Skin epidermis (tissue), 12 donors: ENCODE measurements at regions not wholly inside any gene's neighbourhood (a gene's known extent, or its start where the extent isn't known, plus 50 kb on each side); places are given as distances from the start of the nearest gene placed in this dataset.
"Not testable (repeated sequence)": the region's sequence is repeated elsewhere in the genome, so short reads cannot be mapped to it uniquely, and the experiment has no call there.

ENCODE experiments used
- H3K27ac ChIP-seq, 21 experiments: fragments of 200-600 bp; sonication (generic) in 11 of 21; one replicate each; pipeline ENCODE4 v1.5.0; 2020; ENCODE audit warnings: mild to moderate bottlenecking in 3 of 21, inconsistent platforms in 2 of 21, moderate library complexity in 2 of 21
- H3K4me3 ChIP-seq, 7 experiments: fragments of 200-600 bp; sonication (generic) in 2 of 7; one replicate each; pipeline ENCODE4 v1.5.0; 2020; ENCODE audit warnings: inconsistent platforms in 2 of 7, mild to moderate bottlenecking in 2 of 7, moderate library complexity in 1 of 7

DNA sequence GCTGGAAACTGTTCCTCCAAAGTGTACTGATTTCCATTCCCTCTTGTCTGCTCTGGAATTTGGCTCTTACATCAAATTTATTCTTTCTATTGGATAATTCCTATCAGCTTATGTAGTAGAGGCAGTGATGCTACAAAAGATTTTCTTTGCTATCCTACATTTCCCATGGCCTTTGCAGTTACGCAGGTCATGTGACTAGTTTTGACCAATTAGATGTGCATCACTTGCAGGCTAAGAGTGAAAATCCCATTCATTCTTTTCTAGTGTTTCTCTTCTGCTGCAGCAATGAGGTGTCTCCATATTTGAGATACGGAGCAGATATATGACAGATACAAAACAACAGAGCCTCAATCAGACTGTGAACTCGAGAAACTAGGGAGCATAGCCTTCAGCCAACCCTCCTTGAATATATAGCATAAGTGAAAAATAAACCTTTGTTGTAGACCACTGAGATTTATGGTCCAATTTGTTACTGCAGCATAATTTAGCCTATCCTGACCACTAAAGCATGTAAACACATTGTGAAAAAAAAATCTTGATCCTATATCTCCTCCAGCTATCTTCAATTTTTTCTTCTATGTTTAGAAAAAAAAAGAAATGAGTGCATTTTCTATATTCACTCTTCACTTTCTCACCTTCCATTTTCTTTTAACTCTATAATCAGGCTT is 102.0 kb downstream of the HNMT start:
- Histone ChIP-seq H3K27ac (no peak overlapping the region), H3K4me3 (no peak overlapping the region)

DNA sequence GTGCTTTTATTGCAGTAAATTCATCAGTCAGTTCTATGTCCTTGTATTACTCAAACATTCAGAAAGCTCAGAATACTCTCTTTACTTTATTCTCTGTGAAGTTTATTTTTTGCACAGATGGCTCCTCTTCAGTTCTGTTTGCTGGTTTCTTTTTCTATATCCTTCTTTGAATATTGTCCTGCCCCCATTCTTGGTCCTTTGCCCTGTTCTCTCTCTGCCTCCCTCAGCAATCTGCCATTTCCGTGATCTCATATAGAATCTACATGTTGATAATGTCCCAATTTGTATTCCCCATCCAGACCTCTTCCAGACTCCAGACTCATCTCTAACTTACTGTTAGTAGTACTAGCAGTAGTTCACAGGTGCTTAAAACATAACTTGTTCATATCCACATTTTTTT is 102.6 kb downstream of the HNMT start:
- Histone ChIP-seq H3K27ac (no peak overlapping the region), H3K4me3 (no peak overlapping the region)

- H3K4me3 ChIP-seq = not testable (repeated sequence)
These were observed 104.4 kb downstream of the HNMT start for GRCh38 chr2:138068669-138069068.

DNA sequence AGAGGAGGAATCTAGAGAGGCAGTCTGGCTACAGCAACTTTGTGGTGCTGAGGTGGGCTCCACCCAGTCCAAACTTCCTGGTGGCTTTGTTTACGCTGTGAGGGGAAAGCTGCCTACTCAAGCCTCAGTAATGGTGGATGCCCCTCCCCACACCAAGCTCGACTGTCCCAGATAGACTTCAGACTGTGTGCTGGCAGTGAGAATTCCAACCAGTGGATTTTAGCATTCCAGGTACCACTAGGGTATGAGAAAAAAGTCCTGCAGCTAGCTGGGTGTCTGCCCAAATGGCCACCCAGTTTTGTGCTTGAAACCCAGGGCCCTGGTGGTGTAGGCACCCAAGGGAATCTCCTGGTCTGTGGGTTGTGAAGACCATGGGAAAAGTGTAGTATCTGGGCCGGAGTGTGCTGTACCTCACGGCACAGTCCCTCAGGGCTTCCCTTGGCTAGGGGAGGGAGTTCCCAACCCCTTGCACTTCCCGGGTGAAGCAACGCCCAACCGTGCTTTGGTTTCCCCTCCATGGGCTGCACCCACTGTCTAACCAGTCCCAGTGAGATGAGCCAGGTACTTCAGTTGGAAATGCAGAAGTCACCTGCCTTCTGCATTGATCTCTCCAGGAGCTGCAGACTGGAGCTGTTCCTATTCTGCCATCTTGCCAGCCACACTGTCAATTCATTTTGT is 106.9 kb downstream of the HNMT start:
- H3K4me3 ChIP-seq = not testable (repeated sequence)
- H3K27ac ChIP-seq = peak overlapping the region in 7 of 21 experiments; percentile 4 to 72 (median 29)

More at GRCh38 chr2:138068669-138069068, 104.4 kb downstream of the HNMT start:
- not testable (repeated sequence) for H3K27ac ChIP-seq

GRCh38 chr2:138071720-138072719 is 107.7 kb downstream of the HNMT start:
- H3K4me3 ChIP-seq = no peak overlapping the region
- peak overlapping the region in 7 of 21 experiments; percentile 4 to 72 (median 37) for H3K27ac ChIP-seq

DNA sequence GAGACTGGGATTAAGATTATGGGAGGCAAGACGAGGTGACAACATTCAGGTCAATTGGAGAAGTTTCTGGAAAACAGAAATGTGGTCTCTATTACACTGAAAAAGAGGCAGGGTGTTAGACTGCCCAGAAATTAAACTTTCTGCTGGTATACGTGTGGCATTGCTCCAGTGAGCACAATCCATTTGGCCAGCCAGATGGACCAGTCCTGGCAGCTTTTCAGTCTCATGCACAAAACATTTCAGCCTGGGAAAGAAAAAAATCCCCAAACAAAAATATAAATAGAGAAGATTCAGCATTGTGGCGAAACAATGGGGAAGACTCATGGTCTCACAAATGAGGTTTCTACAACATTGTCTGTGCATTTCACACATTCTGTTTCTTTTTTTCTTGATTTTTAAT is 113.9 kb downstream of the HNMT start:
- Histone ChIP-seq H3K4me3 (no peak overlapping the region), H3K27ac (no peak overlapping the region)

DNA sequence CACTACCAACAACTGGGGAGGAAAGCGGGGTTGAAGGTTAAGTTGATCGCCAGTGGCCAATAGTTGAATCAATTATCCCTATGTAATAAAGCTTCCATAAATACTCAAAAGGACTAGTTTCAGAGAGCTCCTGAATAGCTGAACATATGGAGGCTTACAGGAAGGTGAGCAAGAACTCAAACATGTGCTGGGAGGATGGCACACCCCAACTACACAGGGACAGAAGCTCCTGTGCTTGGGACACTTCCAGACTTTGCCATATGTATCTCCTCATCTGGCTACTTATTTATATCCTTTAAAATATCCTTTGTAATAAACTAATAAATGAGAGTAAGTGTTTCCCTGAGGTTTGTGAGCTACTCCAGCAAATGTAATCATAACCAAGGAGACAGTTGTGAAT is 115.7 kb downstream of the HNMT start:
- Histone ChIP-seq H3K4me3 (no peak overlapping the region), H3K27ac (no peak overlapping the region)

- no peak overlapping the region for H3K4me3 ChIP-seq
- H3K27ac ChIP-seq = no peak overlapping the region
These were observed 117.2 kb downstream of the HNMT start for GRCh38 chr2:138081225-138082073.

DNA sequence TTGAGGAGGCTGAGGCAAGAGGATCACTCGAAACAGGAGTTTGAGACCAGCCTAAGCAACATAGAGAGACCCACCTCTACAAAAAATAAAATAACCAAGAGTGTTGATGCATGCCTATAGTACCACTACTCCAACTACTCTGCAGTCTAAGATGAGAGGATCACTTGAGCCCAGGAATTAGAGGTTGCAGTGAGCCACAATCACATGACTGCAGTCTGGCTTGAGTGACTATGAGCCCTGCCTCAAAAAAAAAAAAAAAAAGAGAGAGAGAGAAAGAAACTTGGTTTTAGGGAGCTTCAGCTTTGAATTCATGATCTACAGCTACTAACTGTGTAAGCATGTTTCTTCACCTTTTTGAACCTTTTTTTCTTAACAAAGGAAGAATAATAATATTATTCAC is 119.9 kb downstream of the HNMT start:
- Histone ChIP-seq H3K27ac (no peak overlapping the region), H3K4me3 (no peak overlapping the region)

GRCh38 chr2:138085441-138085840 is 121.2 kb downstream of the HNMT start:
- H3K27ac ChIP-seq = not testable (repeated sequence)

GRCh38 chr2:138086576-138086975 is 122.3 kb downstream of the HNMT start:
- no peak overlapping the region for H3K4me3 ChIP-seq
- H3K27ac ChIP-seq = no peak overlapping the region

More at GRCh38 chr2:138085441-138085840, 121.2 kb downstream of the HNMT start:
- H3K4me3 ChIP-seq = not testable (repeated sequence)

GRCh38 chr2:138087751-138088593 is 123.7 kb downstream of the HNMT start:
- H3K27ac ChIP-seq = no peak overlapping the region
- no peak overlapping the region for H3K4me3 ChIP-seq

GRCh38 chr2:138090330-138090729 is 126.1 kb downstream of the HNMT start:
- Histone ChIP-seq H3K4me3 (no peak overlapping the region), H3K27ac (no peak overlapping the region)

GRCh38 chr2:138093455-138093854 is 129.2 kb downstream of the HNMT start:
- H3K27ac ChIP-seq = no peak overlapping the region
- H3K4me3 ChIP-seq = no peak overlapping the region

DNA sequence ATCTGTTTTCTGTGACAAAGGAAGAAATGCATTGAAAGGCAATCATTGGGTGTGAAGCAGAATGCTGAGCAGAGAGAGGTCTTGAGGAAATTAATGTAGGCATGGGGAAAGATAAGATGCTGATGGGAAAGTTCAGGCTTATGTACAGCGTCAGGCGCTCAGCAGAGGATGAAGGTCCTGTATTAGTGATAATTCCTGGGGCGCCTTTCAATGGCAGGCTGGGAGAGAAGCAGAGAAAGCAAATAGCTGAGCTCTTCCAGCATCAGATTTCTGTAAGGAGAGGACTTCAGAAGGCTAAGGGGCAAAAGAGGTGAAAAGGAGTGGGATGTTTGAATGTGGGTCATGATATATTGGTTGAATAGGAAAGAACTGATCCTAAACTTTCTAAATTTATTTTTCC is 129.8 kb downstream of the HNMT start:
- H3K27ac ChIP-seq = no peak overlapping the region
- H3K4me3 ChIP-seq = no peak overlapping the region

GRCh38 chr2:138095336-138095735 is 131.1 kb downstream of the HNMT start:
- Histone ChIP-seq H3K27ac (no peak overlapping the region), H3K4me3 (no peak overlapping the region)

DNA sequence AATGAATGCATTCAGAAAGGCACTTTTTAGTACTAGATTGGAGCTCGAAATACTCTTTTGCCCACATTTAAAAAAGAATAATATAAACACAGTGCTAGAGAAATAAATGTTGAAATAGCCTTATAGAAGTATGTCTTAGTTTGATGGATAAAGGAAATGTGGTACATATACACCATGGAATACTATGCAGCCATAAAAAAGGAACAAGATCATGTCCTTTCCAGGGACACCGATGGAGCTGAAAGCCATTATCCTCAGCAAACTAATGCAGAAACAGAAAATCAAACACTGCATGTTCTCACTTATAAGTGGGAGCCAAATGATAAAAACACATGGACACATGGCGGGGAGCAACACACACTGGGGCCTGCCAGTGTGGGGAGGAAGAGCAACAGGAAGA is 135.0 kb downstream of the HNMT start:
- H3K27ac ChIP-seq, H3K4me3 ChIP-seq: not testable (repeated sequence)

GRCh38 chr2:138101718-138102117 is 137.4 kb downstream of the HNMT start:
- H3K27ac ChIP-seq = no peak overlapping the region

GRCh38 chr2:138102664-138103063 is 138.4 kb downstream of the HNMT start:
- H3K27ac ChIP-seq = no peak overlapping the region

More at GRCh38 chr2:138101718-138102117, 137.4 kb downstream of the HNMT start:
- H3K4me3 ChIP-seq = no peak overlapping the region

More at GRCh38 chr2:138102664-138103063, 138.4 kb downstream of the HNMT start:
- no peak overlapping the region for H3K4me3 ChIP-seq
